B cell (primary cell): ENCODE measurements at regions not wholly inside any gene's neighbourhood (a gene's known extent, or its start where the extent isn't known, plus 50 kb on each side); places are given as distances from the start of the nearest gene placed in this dataset.

Experiments
- ATAC-seq: fragments of 200-7000 bp; cut with Tn5 transposase; one replicate; pipeline ENCODE4 v1.10.0; 2021; ENCODE audit warnings: low read depth, mild to moderate bottlenecking, moderate number of reproducible peaks, moderate library complexity
- CTCF ChIA-PET: fragments of 350-600 bp; sonication (Branson Sonifier 250); formaldehyde crosslinking; loops from one replicate; lab custom pipeline; 2021; ENCODE audit warnings: antibody characterized with exemption, inconsistent platforms; lab: Charles Lee
- POLR2A ChIA-PET: fragments of 350-600 bp; sonication (Branson Sonifier 250); formaldehyde crosslinking; loops from one replicate; lab custom pipeline; 2021; ENCODE audit warnings: antibody characterized with exemption; lab: Charles Lee
- DNase-seq: peaks from one replicate; pipeline ENCODE4 v3.0.0; 2013
- H2AFZ ChIP-seq: 2 replicates; pipeline ENCODE4 v1.6.1; 2012; ENCODE audit warnings: mild to moderate bottlenecking, low read depth, low read length; ENCODE audit not compliant: insufficient read depth, poor library complexity, severe bottlenecking
- H3K27ac ChIP-seq, 2 donors: 1 replicate in 1 of 2; 2 replicates in 1 of 2; pipeline ENCODE4 v1.5.1; 2012 to 2013; ENCODE audit warnings: low read length in 2 of 2, mild to moderate bottlenecking in 2 of 2, moderate library complexity in 1 of 2
- H3K27me3 ChIP-seq, 4 experiments: fragments of 200-600 bp in 1 of 4; sonication (generic) in 1 of 4; replicated peaks in 1 of 4; 1 replicate in 2 of 4; 2 replicates in 2 of 4; pipeline versions ENCODE4 v1.6.1 to v1.7.0; 2013 to 2016; ENCODE audit warnings: low read length in 3 of 4, mild to moderate bottlenecking in 2 of 4, mixed read lengths in 1 of 4, moderate library complexity in 1 of 4; ENCODE audit not compliant: insufficient read depth in 4 of 4, control insufficient read depth in 3 of 4; ENCODE audit errors: control extremely low read depth in 1 of 4
- H3K36me3 ChIP-seq, 2 experiments: replicated peaks in 1 of 2; 1 replicate in 1 of 2; 2 replicates in 1 of 2; pipeline versions ENCODE4 v1.6.1 to v1.7.1; 2013; ENCODE audit warnings: low read length in 1 of 2; ENCODE audit not compliant: insufficient read depth in 2 of 2, control insufficient read depth in 1 of 2; ENCODE audit errors: control extremely low read depth in 1 of 2, extremely low read depth in 1 of 2
- H3K4me1 ChIP-seq, 2 donors: fragments of 200-600 bp in 1 of 2; sonication (generic) in 1 of 2; 1 replicate in 1 of 2; 2 replicates in 1 of 2; pipeline versions ENCODE4 v1.5.1 to v1.6.1; 2013 to 2017; ENCODE audit warnings: low read length in 2 of 2; ENCODE audit not compliant: control insufficient read depth in 2 of 2, insufficient read depth in 2 of 2
- H3K4me2 ChIP-seq: replicated peaks from 2 replicates; pipeline ENCODE3; 2012; ENCODE audit warnings: mild to moderate bottlenecking, low read depth, low read length; ENCODE audit not compliant: poor library complexity, severe bottlenecking
- H3K4me3 ChIP-seq, 5 experiments: fragments of 200-600 bp in 1 of 5; sonication (generic) in 1 of 5; 1 replicate in 3 of 5; 2 replicates in 2 of 5; pipeline versions ENCODE4 v1.5.1 to v1.7.0; 2011 to 2016; ENCODE audit warnings: low read length in 4 of 5, mild to moderate bottlenecking in 4 of 5, low read depth in 2 of 5, control low read depth in 1 of 5, moderate library complexity in 1 of 5; ENCODE audit not compliant: insufficient read depth in 1 of 5; ENCODE audit errors: control extremely low read depth in 1 of 5, extremely low read depth in 1 of 5
- H3K79me2 ChIP-seq: fragments of 200-600 bp; sonication (generic); one replicate; pipeline ENCODE4 v1.6.0; 2016; ENCODE audit warnings: low read length; ENCODE audit not compliant: control insufficient read depth, insufficient read depth
- H3K9ac ChIP-seq: fragments of 200-600 bp; sonication (generic); 2 replicates; pipeline ENCODE4 v1.6.1; 2017; ENCODE audit warnings: mild to moderate bottlenecking, low read length, moderate library complexity
- H3K9me3 ChIP-seq, 3 donors: one replicate each; pipeline versions ENCODE4 v1.6.1 to v1.7.1; 2013; ENCODE audit warnings: low read length in 2 of 3; ENCODE audit not compliant: control insufficient read depth in 2 of 3, insufficient read depth in 1 of 3; ENCODE audit errors: control extremely low read depth in 1 of 3
- H4K20me1 ChIP-seq: 2 replicates; pipeline ENCODE4 v1.6.0; 2012; ENCODE audit warnings: mild to moderate bottlenecking, low read length; ENCODE audit not compliant: insufficient read depth, control insufficient read depth, poor library complexity, severe bottlenecking
- H3K27ac Mint-ChIP-seq: one replicate; pipeline ENCODE4 v1.8.0; 2021; ENCODE audit warnings: mixed read lengths
- H3K27me3 Mint-ChIP-seq: one replicate; pipeline ENCODE4 v1.8.0; 2021; ENCODE audit warnings: mixed read lengths
- H3K4me1 Mint-ChIP-seq: one replicate; pipeline ENCODE4 v1.8.0; 2021; ENCODE audit warnings: mixed read lengths
- H3K4me3 Mint-ChIP-seq: one replicate; pipeline ENCODE4 v1.8.0; 2021; ENCODE audit warnings: mixed read lengths
- H3K9me3 Mint-ChIP-seq: one replicate; pipeline ENCODE4 v1.8.0; 2022; ENCODE audit warnings: mixed read lengths; ENCODE audit not compliant: insufficient read depth
- CTCF ChIP-seq: fragments of 200-600 bp; IDR thresholded peaks from one replicate; pipeline ENCODE4 v1.8.0; 2022; ENCODE audit warnings: antibody characterized with exemption, mild to moderate bottlenecking
- EZH2 ChIP-seq: IDR thresholded peaks from 2 replicates; pipeline ENCODE4 v1.6.1; 2012; ENCODE audit warnings: borderline replicate concordance, low read depth, mild to moderate bottlenecking, moderate library complexity, low read length; ENCODE audit not compliant: insufficient read depth, poor library complexity, severe bottlenecking
- WGBS: methylation state at CpG from one replicate; pipeline ENCODE4 v1.1.5; 2013; ENCODE audit warnings: missing lambda C conversion rate; ENCODE audit not compliant: insufficient coverage; 5-methylcytosine and 5-hydroxymethylcytosine counted together
- intact Hi-C: fragments of 100-400 bp; cut with micrococcal nuclease; formaldehyde crosslinking; loops from one replicate; pipeline ENCODE4 v1.10.0; 2022

- H3K36me3 ChIP-seq: no peaks in the 10 kb centered on the region
- ATAC-seq (no peak), DNase-seq (no peak)
- H3K27ac Mint-ChIP-seq: no peak overlapping the region
- no peak overlapping the region for H3K4me2 ChIP-seq
- H2AFZ ChIP-seq: no peak overlapping the region
- H3K27ac ChIP-seq: no peak overlapping the region
- POLR2A ChIA-PET: no interaction called here
- H3K4me1 Mint-ChIP-seq: no peaks in the 10 kb centered on the region
- H3K9ac ChIP-seq: no peak overlapping the region
- no peaks in the 10 kb centered on the region for H3K27me3 ChIP-seq
- H3K9me3 ChIP-seq: no peaks in the 10 kb centered on the region
- H3K79me2 ChIP-seq: no peaks in the 10 kb centered on the region
- CTCF ChIA-PET: no interaction called here
- peaks cover 2% of the 10 kb centered on the region for H3K9me3 Mint-ChIP-seq
- no peaks in the 10 kb centered on the region for H3K4me1 ChIP-seq
- H3K4me3 ChIP-seq: no peak overlapping the region
- intact Hi-C loops: no loop called here
- no peak for TF ChIP-seq CTCF
- no peak for TF ChIP-seq EZH2
- H3K4me3 Mint-ChIP-seq: no peak overlapping the region
- no CpG with 5 or more reads among the region's 3 CpGs for WGBS
- H4K20me1 ChIP-seq: no peaks in the 10 kb centered on the region
- no peaks in the 10 kb centered on the region for H3K27me3 Mint-ChIP-seq
Observed at GRCh38 chr1:239784896-239785295, 306.8 kb upstream of the FMN2 start.

GRCh38 chr1:239785576-239785975 lies 306.1 kb upstream of the FMN2 start:
- no peaks in the 10 kb centered on the region for H3K27me3 Mint-ChIP-seq
- Histone ChIP-seq H4K20me1 (no peaks in the 10 kb centered on the region), H3K36me3 (no peaks in the 10 kb centered on the region), H3K9me3 (no peaks in the 10 kb centered on the region), H3K4me2 (no peak overlapping the region), H3K4me3 (no peak overlapping the region), H3K27ac (no peak overlapping the region), H3K79me2 (no peaks in the 10 kb centered on the region), H3K27me3 (no peaks in the 10 kb centered on the region), H2AFZ (no peak overlapping the region), H3K9ac (no peak overlapping the region), H3K4me1 (no peaks in the 10 kb centered on the region)
- intact Hi-C loops: no loop called here
- ChIA-PET POLR2A (no interaction called here), CTCF (no interaction called here)
- H3K4me1 Mint-ChIP-seq: no peaks in the 10 kb centered on the region
- H3K4me3 Mint-ChIP-seq: no peak overlapping the region
- peaks cover 3% of the 10 kb centered on the region for H3K9me3 Mint-ChIP-seq
- DNase-seq: no peak
- ATAC-seq: no peak
- no peak for TF ChIP-seq CTCF
- TF ChIP-seq EZH2: no peak
- no peak overlapping the region for H3K27ac Mint-ChIP-seq
- WGBS: no CpG with 5 or more reads among the region's 1 CpG
